GM08714 (cell line): ENCODE measurements at regions not wholly inside any gene's neighbourhood (a gene's known extent, or its start where the extent isn't known, plus 50 kb on each side); places are given as distances from the start of the nearest gene placed in this dataset.

Experiments used
- H3K4me3 ChIP-seq: fragments of 200-500 bp; sonication (Bioruptor generic); 2 replicates; pipeline ENCODE4 v1.5.1; 2014; ENCODE audit warnings: mild to moderate bottlenecking, low read length, inconsistent platforms
- ZNF274 ChIP-seq: IDR thresholded peaks from 2 replicates; pipeline ENCODE4 v1.6.1; 2012; ENCODE audit warnings: mild to moderate bottlenecking, low read depth, low read length

- TF ChIP-seq ZNF274: no peak
- no peak overlapping the region for H3K4me3 ChIP-seq
Observed at GRCh38 chr1:221832617-221833016, 90.7 kb upstream of the DUSP10 start.

DNA sequence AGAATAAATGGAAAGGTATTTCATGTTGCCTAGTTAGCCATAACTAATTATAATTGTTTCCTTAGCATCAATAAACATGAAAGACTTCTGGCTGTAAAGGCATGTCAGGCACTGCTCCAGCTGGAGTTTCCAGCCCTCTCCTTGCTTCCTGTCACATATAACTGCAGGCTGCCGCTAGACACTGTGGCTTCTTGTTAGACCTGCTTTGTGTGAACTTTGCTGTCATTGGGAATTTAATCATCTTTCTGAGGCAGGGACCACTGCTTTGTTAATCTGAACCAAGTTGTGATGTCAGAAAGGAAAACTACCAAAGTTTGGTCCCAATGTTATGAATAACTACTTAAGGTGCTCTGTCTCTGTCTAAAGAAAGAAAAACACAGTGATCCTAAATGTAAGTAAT lies 90.3 kb upstream of the DUSP10 start:
- no peak for TF ChIP-seq ZNF274
- H3K4me3 ChIP-seq: no peak overlapping the region

DNA sequence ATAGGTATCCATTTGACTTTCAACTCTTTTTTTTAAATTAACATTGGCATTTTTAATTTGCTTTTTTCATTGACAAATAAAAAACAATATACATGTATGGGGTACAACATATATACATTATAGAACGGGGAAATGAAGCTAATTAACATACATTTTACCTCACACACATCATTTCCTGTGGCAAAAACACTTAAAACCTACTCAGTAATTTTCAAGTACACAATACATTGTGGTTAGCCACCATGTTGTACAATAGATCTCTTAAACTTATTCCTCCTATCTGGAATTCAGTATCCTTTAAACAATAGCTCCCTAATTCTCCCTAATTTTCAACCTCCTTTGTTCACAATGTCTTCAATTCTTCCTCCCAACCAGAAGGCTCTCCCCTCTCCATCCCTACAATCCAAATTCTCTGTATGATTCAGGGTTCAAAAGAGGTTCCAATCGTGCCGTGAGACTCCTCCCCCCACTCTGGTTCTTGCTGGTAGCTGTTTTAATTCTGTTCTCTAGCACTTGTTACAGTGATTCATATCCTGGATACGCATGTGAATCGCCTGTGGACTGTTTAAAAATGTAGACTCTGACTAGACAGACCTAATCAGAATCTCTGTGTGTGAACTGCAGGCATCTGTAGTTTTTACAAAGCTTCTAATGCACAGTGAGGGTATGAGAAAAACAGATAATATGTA lies 87.6 kb upstream of the DUSP10 start:
- no peak overlapping the region for H3K4me3 ChIP-seq
- no peak for TF ChIP-seq ZNF274

GRCh38 chr1:221827307-221827642 lies 85.4 kb upstream of the DUSP10 start:
- no peak overlapping the region for H3K4me3 ChIP-seq
- no peak for TF ChIP-seq ZNF274

DNA sequence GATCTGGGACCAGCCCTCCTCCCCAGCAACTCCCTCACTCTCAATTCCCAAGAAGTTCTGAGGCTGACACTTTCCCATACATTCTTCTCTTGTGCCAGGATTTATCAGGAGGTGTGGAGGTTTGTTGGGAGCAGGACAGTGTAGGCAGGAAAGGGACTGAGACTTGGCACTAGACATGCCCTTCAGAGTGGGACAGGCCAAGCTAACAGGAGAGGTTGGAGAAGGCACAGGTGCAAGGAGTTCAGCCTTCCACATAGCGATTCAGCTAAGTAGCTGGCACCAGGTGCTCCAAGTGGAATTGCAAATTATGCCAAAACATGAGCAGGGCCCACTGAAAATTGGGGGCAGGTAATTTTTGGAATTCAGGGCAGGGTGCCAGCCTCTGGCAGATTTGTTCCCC lies 83.0 kb upstream of the DUSP10 start:
- no peak overlapping the region for H3K4me3 ChIP-seq
- TF ChIP-seq ZNF274: no peak

DNA sequence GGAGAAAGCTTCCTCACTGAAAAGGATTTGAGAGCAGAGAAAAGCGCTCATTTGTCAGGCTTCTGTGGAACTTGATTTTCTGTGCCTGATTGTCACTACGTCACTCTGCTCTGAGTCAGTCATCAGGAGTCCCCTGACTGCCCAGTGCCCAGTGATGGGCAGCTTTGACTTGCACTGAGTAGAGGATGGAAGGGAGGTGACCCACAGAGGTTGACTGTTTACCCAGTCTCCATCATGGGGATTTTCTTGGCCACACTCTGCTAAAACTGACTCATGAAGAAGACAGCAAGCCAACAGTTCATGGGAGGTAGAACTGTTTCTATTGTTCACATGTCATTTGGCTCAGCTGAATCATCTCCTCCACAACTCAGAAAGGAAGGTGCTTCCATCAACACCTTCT lies 82.1 kb upstream of the DUSP10 start:
- TF ChIP-seq ZNF274: no peak
- H3K4me3 ChIP-seq: no peak overlapping the region

- TF ChIP-seq ZNF274: no peak
- no peak overlapping the region for H3K4me3 ChIP-seq
Observed at GRCh38 chr1:221823561-221823960, 81.7 kb upstream of the DUSP10 start.

DNA sequence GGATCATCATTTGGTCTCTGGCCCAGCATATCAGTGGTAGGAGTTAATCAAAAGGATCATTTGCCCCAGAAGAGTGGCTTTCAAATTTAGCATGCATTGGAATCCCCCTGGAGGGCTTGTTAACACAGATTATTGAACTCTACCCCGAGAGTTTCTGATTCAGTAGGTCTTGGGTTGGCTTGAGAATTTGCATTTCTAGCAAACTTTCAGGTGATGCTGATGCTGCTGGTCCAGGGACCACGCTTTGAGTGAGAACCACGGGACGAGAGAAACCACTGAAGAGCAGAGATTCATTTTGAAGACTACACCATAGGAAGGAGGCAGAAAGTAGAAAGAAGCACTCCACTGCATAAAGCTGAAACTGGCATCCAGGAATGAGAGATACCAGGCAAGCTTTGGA lies 81.3 kb upstream of the DUSP10 start:
- no peak overlapping the region for H3K4me3 ChIP-seq
- no peak for TF ChIP-seq ZNF274

GRCh38 chr1:221822591-221822990 lies 80.7 kb upstream of the DUSP10 start:
- TF ChIP-seq ZNF274: no peak
- H3K4me3 ChIP-seq: no peak overlapping the region

DNA sequence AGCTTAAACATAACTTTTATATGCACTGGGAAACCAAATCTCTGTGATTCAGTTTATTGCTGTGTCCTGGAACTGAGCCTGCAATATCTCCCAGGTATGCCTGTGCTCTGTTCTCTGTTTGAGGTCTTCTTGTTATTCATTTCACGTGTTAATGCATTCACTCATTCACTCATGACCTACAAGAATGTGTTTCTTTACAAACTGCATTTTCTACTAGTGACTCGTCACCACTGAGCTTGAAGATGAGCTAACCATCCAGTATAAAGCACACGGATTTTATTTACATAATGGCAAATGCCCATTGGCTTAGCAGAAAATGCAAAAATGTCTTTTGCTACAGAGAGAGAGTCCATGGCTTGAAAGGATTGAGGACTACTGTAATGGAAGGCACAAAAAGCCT lies 75.0 kb upstream of the DUSP10 start:
- TF ChIP-seq ZNF274: no peak
- no peak overlapping the region for H3K4me3 ChIP-seq

DNA sequence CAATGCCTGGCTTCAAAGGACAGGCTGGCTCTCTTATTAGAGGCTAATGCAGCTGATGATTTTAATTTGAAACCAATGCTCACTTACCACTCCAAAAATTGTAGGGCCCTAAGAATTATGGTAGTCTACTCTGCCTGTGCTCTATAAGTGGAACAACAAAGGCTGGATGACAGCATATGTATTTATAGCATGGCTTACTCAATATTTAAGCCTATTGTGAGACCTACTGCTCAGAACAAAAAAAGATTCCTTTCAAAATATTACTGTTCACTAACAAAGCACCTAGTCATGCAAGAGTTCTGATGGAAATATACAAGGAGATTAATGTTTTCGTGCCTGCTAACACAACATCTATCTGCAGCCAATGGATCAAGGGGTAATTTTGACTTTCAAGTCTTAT lies 73.8 kb upstream of the DUSP10 start:
- H3K4me3 ChIP-seq: no peak overlapping the region
- TF ChIP-seq ZNF274: no peak

DNA sequence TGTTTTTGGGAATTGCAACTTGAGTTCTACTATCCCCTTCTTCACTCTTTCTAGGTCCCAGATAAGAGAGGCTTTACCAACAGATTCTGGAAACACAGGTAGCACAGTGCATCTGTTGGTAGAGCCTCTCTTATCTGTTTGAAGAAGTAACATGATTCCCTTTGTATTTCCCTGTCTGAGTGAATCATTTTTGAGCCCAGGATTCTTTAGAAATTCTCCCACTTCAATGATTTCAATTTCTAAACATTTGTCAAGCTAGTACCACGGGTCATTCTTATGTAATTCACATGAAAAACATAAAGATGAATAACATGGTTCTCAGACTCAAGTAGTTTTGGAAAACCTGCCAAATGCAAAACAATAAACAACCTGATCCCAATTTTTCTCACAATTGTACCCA lies 72.0 kb upstream of the DUSP10 start:
- TF ChIP-seq ZNF274: no peak
- no peak overlapping the region for H3K4me3 ChIP-seq

DNA sequence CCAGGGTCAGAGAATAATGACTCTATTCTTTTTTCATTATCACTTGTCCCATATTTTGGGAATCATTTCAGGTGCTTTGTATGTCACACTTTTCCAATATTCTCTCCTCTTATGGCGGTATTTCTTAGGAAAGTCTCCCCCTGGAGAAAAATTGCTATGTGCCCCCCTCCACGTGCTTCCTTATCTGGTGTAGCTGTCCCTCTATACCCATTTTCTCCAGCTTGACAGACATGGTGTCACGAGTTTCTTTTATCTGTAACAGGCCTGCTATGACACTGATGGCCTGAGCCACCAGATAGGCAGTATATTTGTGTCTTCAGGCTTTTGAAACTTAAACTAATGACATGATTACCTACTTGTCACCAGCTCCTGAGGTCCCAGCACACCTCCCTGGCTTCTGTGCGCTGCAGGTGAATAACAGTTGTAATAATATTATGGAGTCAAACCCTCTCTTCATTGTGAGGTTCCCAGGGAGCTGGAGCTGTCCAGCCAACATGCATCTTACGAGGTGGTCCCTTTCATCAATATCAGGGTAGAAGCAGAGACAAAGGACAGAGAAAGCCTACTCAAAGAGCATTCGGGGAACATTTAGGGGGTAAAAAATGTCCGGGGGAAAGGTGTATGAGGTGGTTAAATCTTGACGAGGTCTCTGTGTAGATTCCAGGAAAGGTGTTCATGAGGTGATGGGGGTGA lies 71.2 kb upstream of the DUSP10 start:
- H3K4me3 ChIP-seq: no peak overlapping the region
- TF ChIP-seq ZNF274: no peak

- TF ChIP-seq ZNF274: no peak
- H3K4me3 ChIP-seq: no peak overlapping the region
Observed at GRCh38 chr1:221812088-221812752, 70.3 kb upstream of the DUSP10 start.

DNA sequence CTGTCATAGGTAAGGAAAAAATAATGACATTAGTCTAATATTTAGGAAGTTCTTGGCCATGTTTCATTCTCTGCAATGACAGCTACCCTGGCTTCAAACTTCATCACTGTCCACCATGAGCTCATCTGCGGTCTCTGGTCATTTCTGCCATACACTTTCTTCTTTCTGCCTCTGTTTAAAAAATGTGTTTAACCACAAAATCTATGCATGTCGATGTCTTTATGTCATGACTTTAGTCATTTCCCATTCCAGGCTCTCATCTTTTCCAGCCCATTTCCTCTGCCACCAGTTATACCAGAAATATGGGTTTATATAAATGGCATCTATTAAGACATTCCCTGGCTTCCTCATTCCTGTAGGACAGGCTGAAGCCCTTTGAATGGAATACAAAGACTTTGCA lies 68.5 kb upstream of the DUSP10 start:
- no peak for TF ChIP-seq ZNF274
- H3K4me3 ChIP-seq: no peak overlapping the region
